CD14-positive monocyte (primary cell): ENCODE measurements at regions not wholly inside any gene's neighbourhood (a gene's known extent, or its start where the extent isn't known, plus 50 kb on each side); places are given as distances from the start of the nearest gene placed in this dataset.

Experiments used
- DNase-seq, 3 donors: peaks; one replicate each; pipeline ENCODE4 v3.0.0-alpha.2; 2011 to 2022
- H2AFZ ChIP-seq: 2 replicates; pipeline ENCODE4 v1.6.0; 2012; ENCODE audit warnings: mild to moderate bottlenecking, low read depth, low read length, inconsistent platforms; ENCODE audit not compliant: insufficient read depth, poor library complexity, severe bottlenecking
- H3K27ac ChIP-seq, 2 donors: 1 replicate in 1 of 2; 2 replicates in 1 of 2; pipeline ENCODE4 v1.5.1; 2012 to 2013; ENCODE audit warnings: low read length in 2 of 2, control low read depth in 1 of 2, inconsistent platforms in 1 of 2, low read depth in 1 of 2, mild to moderate bottlenecking in 1 of 2
- H3K27me3 ChIP-seq, 2 donors: one replicate each; pipeline versions ENCODE4 v1.6.0 to v1.6.1; 2011 to 2013; ENCODE audit warnings: low read length in 2 of 2; ENCODE audit not compliant: control insufficient read depth in 2 of 2, insufficient read depth in 2 of 2
- H3K36me3 ChIP-seq, 2 donors: replicated peaks in 1 of 2; 1 replicate in 1 of 2; 2 replicates in 1 of 2; pipeline versions ENCODE4 v1.5.1 to v1.6.1; 2012 to 2013; ENCODE audit warnings: low read length in 2 of 2, control low read depth in 1 of 2, inconsistent platforms in 1 of 2, mild to moderate bottlenecking in 1 of 2; ENCODE audit not compliant: insufficient read depth in 2 of 2, control insufficient read depth in 1 of 2
- H3K4me1 ChIP-seq, 2 donors: 1 replicate in 1 of 2; 2 replicates in 1 of 2; pipeline versions ENCODE4 v1.5.1 to v1.6.1; 2012 to 2013; ENCODE audit warnings: low read length in 2 of 2, control low read depth in 1 of 2, inconsistent platforms in 1 of 2, mild to moderate bottlenecking in 1 of 2, moderate library complexity in 1 of 2; ENCODE audit not compliant: insufficient read depth in 2 of 2, control insufficient read depth in 1 of 2
- H3K4me2 ChIP-seq: replicated peaks from 2 replicates; pipeline ENCODE3; 2012; ENCODE audit warnings: low read length, moderate library complexity, mild to moderate bottlenecking; ENCODE audit not compliant: poor library complexity, severe bottlenecking; ENCODE audit errors: extremely low read depth
- H3K4me3 ChIP-seq, 3 experiments: fragments of 200-600 bp in 1 of 3; sonication (generic) in 1 of 3; replicated peaks in 1 of 3; 1 replicate in 2 of 3; 2 replicates in 1 of 3; pipeline ENCODE4 v1.5.1; 2011 to 2013; ENCODE audit warnings: low read length in 3 of 3, mild to moderate bottlenecking in 3 of 3, control low read depth in 2 of 3, low read depth in 2 of 3, inconsistent platforms in 1 of 3, moderate library complexity in 1 of 3
- H3K79me2 ChIP-seq: 2 replicates; pipeline ENCODE4 v1.6.0; 2012; ENCODE audit warnings: mild to moderate bottlenecking, control low read depth, inconsistent platforms, low read length, moderate library complexity; ENCODE audit not compliant: insufficient read depth
- H3K9ac ChIP-seq: 2 replicates; pipeline ENCODE4 v1.6.0; 2017; ENCODE audit warnings: low read length, mild to moderate bottlenecking; ENCODE audit not compliant: insufficient read depth, poor library complexity, severe bottlenecking
- H3K9me3 ChIP-seq, 2 donors: replicated peaks in 1 of 2; 1 replicate in 1 of 2; 2 replicates in 1 of 2; pipeline versions ENCODE4 v1.5.1 to v1.6.1; 2012 to 2013; ENCODE audit warnings: low read length in 2 of 2, control low read depth in 1 of 2; ENCODE audit not compliant: control insufficient read depth in 1 of 2, insufficient read depth in 1 of 2
- H4K20me1 ChIP-seq: 2 replicates; pipeline ENCODE4 v1.6.0; 2012; ENCODE audit warnings: mild to moderate bottlenecking, low read length, control low read depth, moderate library complexity; ENCODE audit not compliant: insufficient read depth
- H3K27ac Mint-ChIP-seq, 7 donors: one replicate each; pipeline ENCODE4 v1.8.0; 2020; ENCODE audit warnings: mild to moderate bottlenecking in 7 of 7, mixed read lengths in 7 of 7, moderate library complexity in 6 of 7, inconsistent platforms in 2 of 7
- H3K27me3 Mint-ChIP-seq, 3 donors: one replicate each; pipeline ENCODE4 v1.8.0; 2021 to 2022; ENCODE audit warnings: low read depth in 3 of 3, mild to moderate bottlenecking in 3 of 3, mixed read lengths in 3 of 3, moderate library complexity in 3 of 3, inconsistent platforms in 1 of 3
- H3K36me3 Mint-ChIP-seq, 2 donors: one replicate each; pipeline ENCODE4 v1.8.0; 2020; ENCODE audit warnings: mixed read lengths in 2 of 2, inconsistent platforms in 1 of 2, mild to moderate bottlenecking in 1 of 2
- H3K4me1 Mint-ChIP-seq: one replicate; pipeline ENCODE4 v1.8.0; 2020; ENCODE audit warnings: mild to moderate bottlenecking, mixed read lengths
- H3K4me3 Mint-ChIP-seq, 2 donors: one replicate each; pipeline ENCODE4 v1.8.0; 2020; ENCODE audit warnings: mild to moderate bottlenecking in 2 of 2, mixed read lengths in 2 of 2, moderate library complexity in 1 of 2
- H3K9me3 Mint-ChIP-seq, 7 donors: one replicate each; pipeline ENCODE4 v1.8.0; 2020 to 2022; ENCODE audit warnings: mixed read lengths in 7 of 7, mild to moderate bottlenecking in 6 of 7, moderate library complexity in 6 of 7, inconsistent platforms in 2 of 7
- CTCF ChIP-seq: fragments of 200-600 bp; IDR thresholded peaks from one replicate; pipeline ENCODE4 v1.8.0; 2022; ENCODE audit warnings: antibody characterized with exemption, mild to moderate bottlenecking
- WGBS: methylation state at CpG from one replicate; pipeline ENCODE4 v1.1.5; 2013; ENCODE audit warnings: missing lambda C conversion rate; ENCODE audit not compliant: insufficient coverage; 5-methylcytosine and 5-hydroxymethylcytosine counted together
- intact Hi-C, 2 donors: fragments of 100-400 bp; cut with micrococcal nuclease; formaldehyde crosslinking; loops; one replicate each; pipeline versions ENCODE4 v1.15.0 to v1.15.1; 2023

GRCh38 chr11:92881940-92882450 lies 87.5 kb upstream of the MTNR1B start:
- Histone ChIP-seq H3K27ac (no peak overlapping the region), H3K79me2 (no peaks in the 10 kb centered on the region), H3K4me2 (no peak overlapping the region), H3K27me3 (no peaks in the 10 kb centered on the region), H2AFZ (no peak overlapping the region), H3K4me1 (no peaks in the 10 kb centered on the region), H3K9ac (no peak overlapping the region), H3K4me3 (no peak overlapping the region), H3K9me3 (peaks cover 0 to 6% of the 10 kb centered on the region in 2 donors), H4K20me1 (no peaks in the 10 kb centered on the region), H3K36me3 (no peaks in the 10 kb centered on the region)
- Mint-ChIP-seq H3K9me3 (peaks cover 0 to 10% (median 3%) of the 10 kb centered on the region in 7 donors), H3K27me3 (peaks cover 0 to 1% (median 0%) of the 10 kb centered on the region in 3 donors), H3K4me3 (no peak overlapping the region), H3K27ac (no peak overlapping the region), H3K36me3 (no peaks in the 10 kb centered on the region), H3K4me1 (no peaks in the 10 kb centered on the region)
- WGBS, result 100% methylated on average over 1 of the region's 4 CpGs
- TF ChIP-seq CTCF, result no peak
- no peak for DNase-seq
- intact Hi-C loops, result no loop called here

GRCh38 chr11:92882828-92883611 lies 86.4 kb upstream of the MTNR1B start:
- Histone ChIP-seq H3K4me2 (no peak overlapping the region), H3K9me3 (peaks cover 0 to 6% of the 10 kb centered on the region in 2 donors), H3K4me3 (no peak overlapping the region), H3K27me3 (no peaks in the 10 kb centered on the region), H3K36me3 (no peaks in the 10 kb centered on the region), H3K27ac (no peak overlapping the region), H3K9ac (no peak overlapping the region), H3K79me2 (no peaks in the 10 kb centered on the region), H3K4me1 (no peaks in the 10 kb centered on the region), H2AFZ (no peak overlapping the region), H4K20me1 (no peaks in the 10 kb centered on the region)
- no peaks in the 10 kb centered on the region for H3K4me1 Mint-ChIP-seq
- TF ChIP-seq CTCF, result no peak
- intact Hi-C loops, result no loop called here
- no peak for DNase-seq
- no peak overlapping the region for H3K4me3 Mint-ChIP-seq
- no peak overlapping the region for H3K27ac Mint-ChIP-seq
- H3K36me3 Mint-ChIP-seq, result no peaks in the 10 kb centered on the region
- H3K27me3 Mint-ChIP-seq, result peaks cover 0 to 1% (median 0%) of the 10 kb centered on the region in 3 donors
- 93% methylated on average over 49 of the region's 54 CpGs for whole genome bisulfite sequencing
- H3K9me3 Mint-ChIP-seq, result peaks cover 0 to 10% (median 3%) of the 10 kb centered on the region in 7 donors
